Nephron (organoid): ENCODE measurements at regions not wholly inside any gene's neighbourhood (a gene's known extent, or its start where the extent isn't known, plus 50 kb on each side); places are given as distances from the start of the nearest gene placed in this dataset.

Experiments used
- H3K27ac Mint-ChIP-seq, 3 experiments: 2 replicates each; pipeline ENCODE4 v1.8.0; 2020; ENCODE audit warnings: mixed read lengths in 3 of 3, mild to moderate bottlenecking in 2 of 3, moderate library complexity in 1 of 3
- H3K27me3 Mint-ChIP-seq: 2 replicates; pipeline ENCODE4 v1.8.0; 2021; ENCODE audit warnings: low read depth, mild to moderate bottlenecking, moderate library complexity, mixed read lengths
- H3K36me3 Mint-ChIP-seq: 2 replicates; pipeline ENCODE4 v1.8.0; 2020; ENCODE audit warnings: low read depth, mixed read lengths
- H3K4me1 Mint-ChIP-seq: 2 replicates; pipeline ENCODE4 v1.8.0; 2020; ENCODE audit warnings: mixed read lengths
- H3K4me3 Mint-ChIP-seq, 3 experiments: 2 replicates each; pipeline ENCODE4 v1.8.0; 2020; ENCODE audit warnings: mild to moderate bottlenecking in 3 of 3, mixed read lengths in 3 of 3, moderate library complexity in 2 of 3
- H3K9me3 Mint-ChIP-seq: 2 replicates; pipeline ENCODE4 v1.8.0; 2020; ENCODE audit warnings: mixed read lengths
- TF ChIP-seq, protein P1 (sequence below), 3 experiments: fragments of 200-600 bp; sonication (generic); IDR thresholded peaks; one replicate each; pipeline ENCODE4 v1.5.0; 2021; ENCODE audit warnings: antibody characterized with exemption in 3 of 3; ENCODE audit not compliant: unreplicated experiment in 3 of 3

DNA sequence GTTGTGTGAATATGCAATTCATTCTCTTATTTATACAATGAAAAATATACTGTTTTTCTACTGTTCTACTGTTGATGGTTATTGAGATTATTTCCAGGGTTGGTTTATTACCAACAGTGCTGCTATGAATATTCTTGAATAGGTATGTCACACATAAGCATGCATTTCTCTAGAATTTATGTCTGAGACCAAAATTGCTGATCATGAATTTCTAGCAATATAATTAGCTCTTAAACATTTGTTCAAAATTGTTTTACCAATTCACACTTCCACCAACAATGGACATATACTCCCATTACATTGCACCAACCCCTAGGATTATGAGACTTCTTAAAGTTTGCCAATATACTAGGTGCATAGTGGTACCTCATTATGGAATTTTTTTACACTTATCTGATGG is 164.1 kb upstream of the KCNQ5 start:
- H3K4me1 Mint-ChIP-seq = no peaks in the 10 kb centered on the region
- H3K4me3 Mint-ChIP-seq = no peak overlapping the region
- TF ChIP-seq, protein P1, sequence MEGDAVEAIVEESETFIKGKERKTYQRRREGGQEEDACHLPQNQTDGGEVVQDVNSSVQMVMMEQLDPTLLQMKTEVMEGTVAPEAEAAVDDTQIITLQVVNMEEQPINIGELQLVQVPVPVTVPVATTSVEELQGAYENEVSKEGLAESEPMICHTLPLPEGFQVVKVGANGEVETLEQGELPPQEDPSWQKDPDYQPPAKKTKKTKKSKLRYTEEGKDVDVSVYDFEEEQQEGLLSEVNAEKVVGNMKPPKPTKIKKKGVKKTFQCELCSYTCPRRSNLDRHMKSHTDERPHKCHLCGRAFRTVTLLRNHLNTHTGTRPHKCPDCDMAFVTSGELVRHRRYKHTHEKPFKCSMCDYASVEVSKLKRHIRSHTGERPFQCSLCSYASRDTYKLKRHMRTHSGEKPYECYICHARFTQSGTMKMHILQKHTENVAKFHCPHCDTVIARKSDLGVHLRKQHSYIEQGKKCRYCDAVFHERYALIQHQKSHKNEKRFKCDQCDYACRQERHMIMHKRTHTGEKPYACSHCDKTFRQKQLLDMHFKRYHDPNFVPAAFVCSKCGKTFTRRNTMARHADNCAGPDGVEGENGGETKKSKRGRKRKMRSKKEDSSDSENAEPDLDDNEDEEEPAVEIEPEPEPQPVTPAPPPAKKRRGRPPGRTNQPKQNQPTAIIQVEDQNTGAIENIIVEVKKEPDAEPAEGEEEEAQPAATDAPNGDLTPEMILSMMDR (IDR thresholded peaks at IDR 0.05; ENCODE audit: unreplicated experiment in 3 of 3) = no peak
- H3K27ac Mint-ChIP-seq = no peak overlapping the region
- H3K36me3 Mint-ChIP-seq = no peaks in the 10 kb centered on the region
- H3K27me3 Mint-ChIP-seq = peaks cover 5% of the 10 kb centered on the region
- no peaks in the 10 kb centered on the region for H3K9me3 Mint-ChIP-seq

GRCh38 chr6:72458521-72458920 is 163.3 kb upstream of the KCNQ5 start:
- TF ChIP-seq, protein P1 (IDR thresholded peaks at IDR 0.05; ENCODE audit: unreplicated experiment in 3 of 3) = no peak
- Mint-ChIP-seq H3K27me3 (peaks cover 5% of the 10 kb centered on the region), H3K27ac (no peak overlapping the region), H3K4me3 (no peak overlapping the region), H3K4me1 (no peaks in the 10 kb centered on the region), H3K36me3 (no peaks in the 10 kb centered on the region), H3K9me3 (no peaks in the 10 kb centered on the region)

GRCh38 chr6:72461144-72461543 is 160.7 kb upstream of the KCNQ5 start:
- H3K4me3 Mint-ChIP-seq = no peak overlapping the region
- H3K27ac Mint-ChIP-seq = peak overlapping the region in 1 of 3 experiments; percentile 10
- no peaks in the 10 kb centered on the region for H3K9me3 Mint-ChIP-seq
- H3K27me3 Mint-ChIP-seq = no peaks in the 10 kb centered on the region
- TF ChIP-seq, protein P1 (IDR thresholded peaks at IDR 0.05; ENCODE audit: unreplicated experiment in 3 of 3) = no peak
- H3K4me1 Mint-ChIP-seq = no peaks in the 10 kb centered on the region
- H3K36me3 Mint-ChIP-seq = no peaks in the 10 kb centered on the region

- TF ChIP-seq, protein P1 (IDR thresholded peaks at IDR 0.05; ENCODE audit: unreplicated experiment in 3 of 3) = no peak
- Mint-ChIP-seq H3K27ac (no peak overlapping the region), H3K36me3 (no peaks in the 10 kb centered on the region), H3K27me3 (no peaks in the 10 kb centered on the region), H3K4me3 (no peak overlapping the region), H3K9me3 (peaks cover 2% of the 10 kb centered on the region), H3K4me1 (no peaks in the 10 kb centered on the region)
These were observed 157.6 kb upstream of the KCNQ5 start for GRCh38 chr6:72464246-72464645.

GRCh38 chr6:72464791-72465691 is 156.8 kb upstream of the KCNQ5 start:
- Mint-ChIP-seq H3K4me3 (no peak overlapping the region), H3K4me1 (no peaks in the 10 kb centered on the region), H3K27me3 (no peaks in the 10 kb centered on the region), H3K9me3 (peaks cover 2% of the 10 kb centered on the region), H3K27ac (no peak overlapping the region), H3K36me3 (no peaks in the 10 kb centered on the region)
- TF ChIP-seq, protein P1 (IDR thresholded peaks at IDR 0.05; ENCODE audit: unreplicated experiment in 3 of 3) = no peak

DNA sequence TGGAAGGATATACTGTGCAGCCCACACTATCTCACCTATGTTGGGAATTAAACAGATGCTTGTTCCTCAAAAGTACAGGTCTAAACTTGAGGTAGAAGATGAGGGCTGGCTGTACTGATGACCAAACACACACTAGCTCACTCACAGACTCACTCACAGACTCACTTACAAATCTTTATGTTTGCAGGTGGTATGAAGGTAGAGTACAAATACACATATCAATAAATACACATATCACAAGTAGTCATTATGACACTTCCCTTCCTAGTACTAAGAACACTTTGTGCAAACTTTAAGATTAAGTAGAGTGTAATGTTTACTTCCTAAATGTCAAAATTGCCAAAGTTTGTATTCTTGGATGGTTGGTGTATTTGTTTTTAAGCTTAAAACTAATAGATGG is 155.4 kb upstream of the KCNQ5 start:
- TF ChIP-seq, protein P1 (IDR thresholded peaks at IDR 0.05; ENCODE audit: unreplicated experiment in 3 of 3) = no peak
- H3K27ac Mint-ChIP-seq = no peak overlapping the region
- H3K36me3 Mint-ChIP-seq = no peaks in the 10 kb centered on the region
- H3K4me3 Mint-ChIP-seq = no peak overlapping the region
- no peaks in the 10 kb centered on the region for H3K27me3 Mint-ChIP-seq
- no peaks in the 10 kb centered on the region for H3K4me1 Mint-ChIP-seq
- peaks cover 8% of the 10 kb centered on the region for H3K9me3 Mint-ChIP-seq
